DND-41 (cell line): ENCODE measurements at regions not wholly inside any gene's neighbourhood (a gene's known extent, or its start where the extent isn't known, plus 50 kb on each side); places are given as distances from the start of the nearest gene placed in this dataset.

Experiments used
- EZH2 ChIP-seq: IDR thresholded peaks from 3 replicates; pipeline ENCODE4 v1.6.1; 2012; ENCODE audit warnings: borderline replicate concordance, low read depth, mild to moderate bottlenecking, moderate library complexity, low read length, inconsistent platforms; ENCODE audit not compliant: severe bottlenecking
- TF ChIP-seq, protein P1 (sequence below): IDR thresholded peaks from 2 replicates; pipeline ENCODE4 v1.5.1; 2012; ENCODE audit warnings: borderline replicate concordance, low read length, moderate library complexity, mild to moderate bottlenecking; ENCODE audit not compliant: poor library complexity, severe bottlenecking; ENCODE audit errors: extremely low read depth

DNA sequence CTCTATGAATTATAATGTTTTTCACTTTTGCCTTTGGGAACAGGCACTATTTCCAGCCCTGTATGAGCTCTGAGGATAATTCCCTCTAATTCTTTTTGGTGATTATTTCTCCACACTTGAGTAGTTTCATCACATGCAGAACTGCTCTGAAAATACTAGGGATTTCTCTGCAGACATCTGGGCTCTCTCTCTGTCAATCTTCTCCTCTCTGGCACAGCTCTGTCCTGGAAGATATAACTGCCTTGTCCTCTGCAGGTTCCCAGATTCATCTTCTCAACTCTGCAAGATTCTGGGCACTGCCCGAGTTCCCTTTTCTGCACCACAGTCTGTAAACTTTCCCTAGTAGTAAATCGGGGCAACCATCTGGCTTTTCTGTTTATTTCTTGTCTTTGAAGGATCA is 131.3 kb upstream of the FMN2 start:
- no peak for TF ChIP-seq EZH2
- TF ChIP-seq, protein P1, sequence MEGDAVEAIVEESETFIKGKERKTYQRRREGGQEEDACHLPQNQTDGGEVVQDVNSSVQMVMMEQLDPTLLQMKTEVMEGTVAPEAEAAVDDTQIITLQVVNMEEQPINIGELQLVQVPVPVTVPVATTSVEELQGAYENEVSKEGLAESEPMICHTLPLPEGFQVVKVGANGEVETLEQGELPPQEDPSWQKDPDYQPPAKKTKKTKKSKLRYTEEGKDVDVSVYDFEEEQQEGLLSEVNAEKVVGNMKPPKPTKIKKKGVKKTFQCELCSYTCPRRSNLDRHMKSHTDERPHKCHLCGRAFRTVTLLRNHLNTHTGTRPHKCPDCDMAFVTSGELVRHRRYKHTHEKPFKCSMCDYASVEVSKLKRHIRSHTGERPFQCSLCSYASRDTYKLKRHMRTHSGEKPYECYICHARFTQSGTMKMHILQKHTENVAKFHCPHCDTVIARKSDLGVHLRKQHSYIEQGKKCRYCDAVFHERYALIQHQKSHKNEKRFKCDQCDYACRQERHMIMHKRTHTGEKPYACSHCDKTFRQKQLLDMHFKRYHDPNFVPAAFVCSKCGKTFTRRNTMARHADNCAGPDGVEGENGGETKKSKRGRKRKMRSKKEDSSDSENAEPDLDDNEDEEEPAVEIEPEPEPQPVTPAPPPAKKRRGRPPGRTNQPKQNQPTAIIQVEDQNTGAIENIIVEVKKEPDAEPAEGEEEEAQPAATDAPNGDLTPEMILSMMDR = no peak
